BJ (cell line): ENCODE measurements at regions not wholly inside any gene's neighbourhood (a gene's known extent, or its start where the extent isn't known, plus 50 kb on each side); places are given as distances from the start of the nearest gene placed in this dataset.

Experiments used
- CTCF ChIA-PET: fragments of 350-600 bp; formaldehyde crosslinking; extraction: SDS; loops from one replicate; lab custom pipeline; 2021; ENCODE audit warnings: antibody characterized with exemption, inconsistent platforms; lab: Yijun Ruan, JAX
- POLR2A ChIA-PET: fragments of 300-600 bp; sonication (Branson Sonifier 250); formaldehyde crosslinking; extraction: SDS; loops from one replicate; lab custom pipeline; 2021; ENCODE audit warnings: antibody characterized with exemption; lab: Charles Lee
- DNase-seq: peaks from one replicate; pipeline ENCODE4 v3.0.0-alpha.2; 2011; ENCODE audit warnings: low read depth
- H3K27me3 ChIP-seq: 2 replicates; pipeline ENCODE4 v1.6.0; 2011; ENCODE audit warnings: low read length; ENCODE audit not compliant: control insufficient read depth, insufficient read depth
- H3K36me3 ChIP-seq: 2 replicates; pipeline ENCODE4 v1.5.1; 2011; ENCODE audit warnings: low read length; ENCODE audit not compliant: control insufficient read depth, insufficient read depth
- H3K4me3 ChIP-seq: 2 replicates; pipeline ENCODE4 v1.5.1; 2011; ENCODE audit warnings: low read depth, mild to moderate bottlenecking, control low read depth, low read length
- CTCF ChIP-seq: IDR thresholded peaks from 2 replicates; pipeline ENCODE4 v1.5.1; 2011; ENCODE audit warnings: low read depth, mild to moderate bottlenecking, control low read depth, inconsistent platforms, low read length, moderate library complexity; ENCODE audit not compliant: insufficient read depth

DNA sequence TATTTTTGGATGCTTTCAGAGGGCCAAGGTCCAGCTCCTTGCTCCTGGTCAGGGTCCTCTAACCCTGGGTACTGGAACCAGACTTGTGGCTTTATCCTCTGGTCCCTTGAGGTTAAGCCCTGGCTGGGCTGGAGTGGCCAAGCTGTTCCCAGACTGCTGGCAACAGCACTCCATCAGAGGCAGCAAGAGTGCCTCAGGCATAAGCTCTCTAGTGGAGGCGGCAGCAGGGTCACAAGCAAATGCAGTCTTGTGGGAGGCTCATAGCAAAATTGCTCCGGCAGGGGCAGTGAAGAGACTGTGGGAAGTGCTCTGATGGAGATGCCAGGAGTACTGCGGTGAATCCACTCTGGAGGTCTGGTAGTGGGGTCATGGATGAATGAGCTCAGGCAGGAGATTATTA lies 128.9 kb upstream of the OTOS start:
- ChIA-PET POLR2A (no interaction called here), CTCF (interaction anchor here (0.8 kb wide), 1 partner anchor 10 kb away, joined by 3 read pairs; no protein-coding TSS in a partner anchor)
- Histone ChIP-seq H3K4me3 (no peak overlapping the region), H3K27me3 (peaks cover 4% of the 10 kb centered on the region), H3K36me3 (no peaks in the 10 kb centered on the region)
- DNase-seq = no peak
- TF ChIP-seq CTCF = no peak

DNA sequence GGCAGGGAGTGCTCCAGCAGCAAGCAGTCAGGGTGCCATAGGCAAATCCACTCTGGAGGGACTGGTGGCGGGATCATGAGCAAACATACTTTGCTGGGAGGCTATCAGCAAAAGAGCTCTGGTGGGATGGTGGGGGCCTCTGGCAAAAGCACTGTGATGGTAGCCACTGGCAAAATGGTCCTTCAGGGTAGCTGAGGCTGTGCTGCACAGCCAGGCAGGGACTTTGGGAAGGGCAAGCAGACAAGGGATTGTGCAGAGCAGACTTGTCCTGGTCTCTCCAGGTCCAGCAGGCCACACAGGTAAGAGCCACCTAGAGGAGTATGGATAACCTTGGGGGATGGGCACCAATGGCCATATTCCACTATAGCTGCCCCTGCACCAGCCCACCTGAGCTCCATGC lies 129.4 kb upstream of the OTOS start:
- no peaks in the 10 kb centered on the region for H3K36me3 ChIP-seq
- H3K4me3 ChIP-seq = no peak overlapping the region
- CTCF ChIA-PET = interaction anchor here (0.8 kb wide), 1 partner anchor 10 kb away, joined by 3 read pairs; no protein-coding TSS in a partner anchor
- peaks cover 4% of the 10 kb centered on the region for H3K27me3 ChIP-seq
- POLR2A ChIA-PET = no interaction called here
- no peak for DNase-seq
- TF ChIP-seq CTCF = no peak

DNA sequence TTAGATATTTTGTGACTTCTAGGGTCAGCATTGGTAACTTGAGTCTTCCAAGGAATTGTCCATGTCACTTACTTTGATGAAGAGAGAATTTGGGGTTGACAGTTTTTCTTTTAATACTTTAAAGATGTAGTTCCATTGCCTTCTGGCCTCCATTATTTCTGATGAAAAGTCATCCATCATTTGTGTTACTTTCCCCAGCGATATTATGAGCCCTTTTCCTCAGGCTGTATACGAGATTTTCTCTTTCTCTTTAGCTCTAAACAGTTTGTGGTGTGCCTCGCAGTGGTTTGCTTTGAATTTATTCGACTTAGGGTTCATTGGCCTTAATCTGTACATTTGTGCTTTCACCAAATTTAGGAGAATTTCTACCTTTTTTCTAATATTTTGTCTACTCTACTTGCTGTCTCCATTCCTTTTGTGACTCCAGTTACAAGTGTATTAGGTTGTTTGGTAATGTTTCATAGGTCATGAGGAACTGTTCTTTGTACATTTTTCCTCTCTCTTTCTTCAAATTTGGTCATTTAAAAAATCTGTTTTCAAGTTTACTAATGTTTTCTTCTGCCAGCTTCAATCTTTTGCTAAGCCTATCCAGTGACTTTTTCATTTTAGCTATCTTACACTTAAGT lies 131.4 kb upstream of the OTOS start:
- ChIA-PET CTCF (no interaction called here), POLR2A (no interaction called here)
- Histone ChIP-seq H3K27me3 (peaks cover 2% of the 10 kb centered on the region), H3K4me3 (no peak overlapping the region), H3K36me3 (no peaks in the 10 kb centered on the region)
- DNase-seq = no peak
- TF ChIP-seq CTCF = no peak

DNA sequence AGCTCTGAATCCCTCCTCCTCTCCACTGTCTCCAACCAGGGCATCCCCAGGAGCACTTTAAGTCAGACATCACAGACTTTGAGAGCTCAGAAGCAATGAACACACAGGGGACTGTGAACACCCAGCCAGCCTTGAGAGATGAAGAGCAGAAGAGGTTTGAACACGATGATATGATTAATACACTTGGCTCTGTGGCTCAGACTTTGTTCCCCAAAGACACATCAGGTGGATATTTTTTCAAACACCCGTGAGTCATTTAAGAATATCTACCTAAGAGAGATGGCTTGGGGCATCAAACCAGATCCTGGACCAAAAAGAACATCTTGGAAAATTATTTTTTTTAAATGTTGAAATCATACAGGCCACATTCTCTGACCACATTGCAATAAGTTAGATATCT lies 134.9 kb upstream of the OTOS start:
- ChIA-PET POLR2A (no interaction called here), CTCF (no interaction called here)
- no peaks in the 10 kb centered on the region for H3K36me3 ChIP-seq
- no peak for DNase-seq
- TF ChIP-seq CTCF = no peak
- peaks cover 10% of the 10 kb centered on the region for H3K27me3 ChIP-seq
- H3K4me3 ChIP-seq = no peak overlapping the region

DNA sequence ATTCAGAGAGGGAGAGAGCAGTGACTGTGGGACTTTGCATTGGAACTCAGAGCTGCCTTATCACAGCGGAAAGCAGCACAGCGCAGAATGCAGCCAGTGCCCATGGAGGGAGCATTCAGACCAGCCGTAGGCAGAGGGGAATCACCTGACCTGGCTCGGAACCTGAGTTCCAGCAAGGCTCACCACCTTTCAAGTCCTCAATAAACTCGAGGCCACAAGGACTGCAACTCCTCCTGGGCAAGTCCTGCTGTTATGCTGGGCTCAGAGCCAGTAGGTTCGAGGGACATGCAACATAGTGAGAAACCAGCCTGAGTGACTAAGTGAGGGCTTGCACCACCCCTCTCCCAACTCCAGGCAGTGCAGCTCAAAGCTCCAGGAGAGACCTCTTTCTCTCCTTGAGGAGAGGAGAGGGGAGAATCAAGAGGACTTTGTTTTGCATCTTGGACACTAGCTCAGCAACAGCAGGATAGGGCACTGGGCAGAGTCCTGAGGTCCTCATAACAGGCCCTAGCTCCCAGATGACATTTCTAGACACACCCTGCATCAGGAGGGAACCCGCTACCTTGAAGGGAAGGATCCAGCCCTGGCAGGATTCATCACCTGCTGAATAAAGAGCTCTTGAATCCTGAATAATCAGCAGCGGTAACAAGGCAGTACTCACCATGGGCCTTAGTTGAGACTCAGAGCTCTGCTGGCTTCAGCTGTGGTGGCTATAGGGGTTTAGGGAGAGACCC lies 136.8 kb upstream of the OTOS start:
- H3K36me3 ChIP-seq = no peaks in the 10 kb centered on the region
- ChIA-PET CTCF (no interaction called here), POLR2A (no interaction called here)
- no peak for TF ChIP-seq CTCF
- H3K4me3 ChIP-seq = no peak overlapping the region
- no peak for DNase-seq
- peaks cover 10% of the 10 kb centered on the region for H3K27me3 ChIP-seq
